ENCODE measurements at regions not wholly inside any gene's neighbourhood (a gene's known extent, or its start where the extent isn't known, plus 50 kb on each side); places are given as distances from the start of the nearest gene placed in this dataset.

- TF ChIP-seq CTCF (IDR thresholded peaks at IDR 0.05) (no peak), POLR2A (IDR thresholded peaks at IDR 0.05) (no peak)
These were observed 262.6 kb downstream of the CENPC start for GRCh38 chr4:67282749-67283148.

Measured in ovary (tissue), 3 donors.